ENCODE measurements at regions not wholly inside any gene's neighbourhood (a gene's known extent, or its start where the extent isn't known, plus 50 kb on each side); places are given as distances from the start of the nearest gene placed in this dataset.
A peak's percentile ranks its signal among the peaks of the same experiment; 100 is the strongest.

GRCh38 chr1:232732344-232732910 lies 72.8 kb upstream of the MAP10 start:
- no peak for DNase-seq
- H3K4me2 ChIP-seq (ENCODE audit: low read length, poor library complexity, severe bottlenecking): no peak overlapping the region
- H3K27ac ChIP-seq (ENCODE audit: low read length, poor library complexity, severe bottlenecking): no peak overlapping the region
- H3K14ac ChIP-seq (ENCODE audit: low read length in 2 of 2): no peak overlapping the region
- H2BK15ac ChIP-seq (ENCODE audit: low read depth, poor library complexity, severe bottlenecking): no peak overlapping the region
- H4K91ac ChIP-seq (ENCODE audit: low read length): no peak overlapping the region
- H3K23ac ChIP-seq (ENCODE audit: low read length in 2 of 2): no peak overlapping the region
- H3K79me1 ChIP-seq (replicated peaks; ENCODE audit: low read length, poor library complexity, severe bottlenecking): no peaks in the 10 kb centered on the region
- H3K27me3 ChIP-seq (ENCODE audit: control insufficient read depth in 1 of 2, insufficient read depth in 1 of 2, low read length in 2 of 2): peaks cover 0 to 19% of the 10 kb centered on the region in 2 experiments
- no peaks in the 10 kb centered on the region for H3K36me3 ChIP-seq (ENCODE audit: control insufficient read depth in 1 of 2, insufficient read depth in 2 of 2, low read depth in 1 of 2, low read length in 2 of 2)
- H3K9me3 ChIP-seq (ENCODE audit: control insufficient read depth, low read length): no peaks in the 10 kb centered on the region
- no peaks in the 10 kb centered on the region for H3K4me1 ChIP-seq (ENCODE audit: control insufficient read depth, insufficient read depth, low read depth, low read length)
- WGBS: no CpG with 5 or more reads among the region's 1 CpG
- H2AFZ ChIP-seq (ENCODE audit: low read depth, low read length): no peak overlapping the region
- H2BK12ac ChIP-seq (ENCODE audit: low read length in 2 of 2): no peak overlapping the region
- H3K9ac ChIP-seq (ENCODE audit: low read length): no peak overlapping the region
- no peak overlapping the region for H3K4ac ChIP-seq (ENCODE audit: low read depth in 1 of 2, low read length in 2 of 2)
- H3K4me3 ChIP-seq (ENCODE audit: insufficient read depth in 1 of 2, low read depth in 1 of 2, low read length in 2 of 2): no peak overlapping the region
- no peak overlapping the region for H3K18ac ChIP-seq (ENCODE audit: low read depth in 1 of 2, low read length in 2 of 2)
- H4K8ac ChIP-seq (ENCODE audit: low read length): no peak overlapping the region
- no peak overlapping the region for H2BK120ac ChIP-seq (ENCODE audit: low read depth, low read length)
- H2BK5ac ChIP-seq (ENCODE audit: low read depth, low read length, poor library complexity, severe bottlenecking): no peak overlapping the region
- H2AK5ac ChIP-seq (ENCODE audit: low read length, severe bottlenecking): no peak overlapping the region

- H3K27ac ChIP-seq (ENCODE audit: low read length, poor library complexity, severe bottlenecking): no peak overlapping the region
- no peaks in the 10 kb centered on the region for H3K79me1 ChIP-seq (replicated peaks; ENCODE audit: low read length, poor library complexity, severe bottlenecking)
- no peaks in the 10 kb centered on the region for H3K4me1 ChIP-seq (ENCODE audit: control insufficient read depth, insufficient read depth, low read depth, low read length)
- H3K18ac ChIP-seq (ENCODE audit: low read depth in 1 of 2, low read length in 2 of 2): no peak overlapping the region
- H3K36me3 ChIP-seq (ENCODE audit: control insufficient read depth in 1 of 2, insufficient read depth in 2 of 2, low read depth in 1 of 2, low read length in 2 of 2): no peaks in the 10 kb centered on the region
- H3K14ac ChIP-seq (ENCODE audit: low read length in 2 of 2): no peak overlapping the region
- H4K8ac ChIP-seq (ENCODE audit: low read length): no peak overlapping the region
- no peaks in the 10 kb centered on the region for H3K27me3 ChIP-seq (ENCODE audit: control insufficient read depth in 1 of 2, insufficient read depth in 1 of 2, low read length in 2 of 2)
- 92% methylated on average over 2 of the region's 2 CpGs for WGBS
- no peak overlapping the region for H3K4me2 ChIP-seq (ENCODE audit: low read length, poor library complexity, severe bottlenecking)
- no peak overlapping the region for H3K9ac ChIP-seq (ENCODE audit: low read length)
- H2BK120ac ChIP-seq (ENCODE audit: low read depth, low read length): no peak overlapping the region
- H2BK12ac ChIP-seq (ENCODE audit: low read length in 2 of 2): no peak overlapping the region
- no peak overlapping the region for H2BK5ac ChIP-seq (ENCODE audit: low read depth, low read length, poor library complexity, severe bottlenecking)
- no peak overlapping the region for H3K4me3 ChIP-seq (ENCODE audit: insufficient read depth in 1 of 2, low read depth in 1 of 2, low read length in 2 of 2)
- DNase-seq: no peak
- no peak overlapping the region for H4K91ac ChIP-seq (ENCODE audit: low read length)
- H2BK15ac ChIP-seq (ENCODE audit: low read depth, poor library complexity, severe bottlenecking): no peak overlapping the region
- no peak overlapping the region for H3K23ac ChIP-seq (ENCODE audit: low read length in 2 of 2)
- H3K9me3 ChIP-seq (ENCODE audit: control insufficient read depth, low read length): no peaks in the 10 kb centered on the region
- H2AFZ ChIP-seq (ENCODE audit: low read depth, low read length): no peak overlapping the region
- H3K4ac ChIP-seq (ENCODE audit: low read depth in 1 of 2, low read length in 2 of 2): no peak overlapping the region
- no peak overlapping the region for H2AK5ac ChIP-seq (ENCODE audit: low read length, severe bottlenecking)
These were observed 67.3 kb upstream of the MAP10 start for GRCh38 chr1:232737917-232738316.

- Histone ChIP-seq H2BK15ac (ENCODE audit: low read depth, poor library complexity, severe bottlenecking) (no peak overlapping the region), H3K4ac (ENCODE audit: low read depth in 1 of 2, low read length in 2 of 2) (no peak overlapping the region), H3K36me3 (ENCODE audit: control insufficient read depth in 1 of 2, insufficient read depth in 2 of 2, low read depth in 1 of 2, low read length in 2 of 2) (no peaks in the 10 kb centered on the region), H3K9me3 (ENCODE audit: control insufficient read depth, low read length) (peaks cover 19% of the 10 kb centered on the region), H3K4me3 (ENCODE audit: insufficient read depth in 1 of 2, low read depth in 1 of 2, low read length in 2 of 2) (no peak overlapping the region), H3K79me1 (replicated peaks; ENCODE audit: low read length, poor library complexity, severe bottlenecking) (no peaks in the 10 kb centered on the region), H2AK5ac (ENCODE audit: low read length, severe bottlenecking) (no peak overlapping the region), H3K18ac (ENCODE audit: low read depth in 1 of 2, low read length in 2 of 2) (no peak overlapping the region), H3K23ac (ENCODE audit: low read length in 2 of 2) (no peak overlapping the region), H2AFZ (ENCODE audit: low read depth, low read length) (no peak overlapping the region), H3K27me3 (ENCODE audit: control insufficient read depth in 1 of 2, insufficient read depth in 1 of 2, low read length in 2 of 2) (no peaks in the 10 kb centered on the region), H3K4me1 (ENCODE audit: control insufficient read depth, insufficient read depth, low read depth, low read length) (no peaks in the 10 kb centered on the region), H3K9ac (ENCODE audit: low read length) (no peak overlapping the region), H3K4me2 (ENCODE audit: low read length, poor library complexity, severe bottlenecking) (no peak overlapping the region), H2BK12ac (ENCODE audit: low read length in 2 of 2) (no peak overlapping the region), H4K8ac (ENCODE audit: low read length) (no peak overlapping the region), H4K91ac (ENCODE audit: low read length) (no peak overlapping the region), H3K14ac (ENCODE audit: low read length in 2 of 2) (no peak overlapping the region), H2BK5ac (ENCODE audit: low read depth, low read length, poor library complexity, severe bottlenecking) (no peak overlapping the region), H2BK120ac (ENCODE audit: low read depth, low read length) (no peak overlapping the region), H3K27ac (ENCODE audit: low read length, poor library complexity, severe bottlenecking) (no peak overlapping the region)
- 94% methylated on average over 1 of the region's 1 CpG for WGBS
- peak; percentile 4 for DNase-seq
These were observed 61.2 kb upstream of the MAP10 start for GRCh38 chr1:232743999-232744398.

- Histone ChIP-seq H3K4me2 (ENCODE audit: low read length, poor library complexity, severe bottlenecking) (no peak overlapping the region), H2AK5ac (ENCODE audit: low read length, severe bottlenecking) (no peak overlapping the region), H3K9ac (ENCODE audit: low read length) (no peak overlapping the region), H3K14ac (ENCODE audit: low read length in 2 of 2) (no peak overlapping the region), H2BK5ac (ENCODE audit: low read depth, low read length, poor library complexity, severe bottlenecking) (no peak overlapping the region), H3K23ac (ENCODE audit: low read length in 2 of 2) (no peak overlapping the region), H3K18ac (ENCODE audit: low read depth in 1 of 2, low read length in 2 of 2) (no peak overlapping the region), H3K36me3 (ENCODE audit: control insufficient read depth in 1 of 2, insufficient read depth in 2 of 2, low read depth in 1 of 2, low read length in 2 of 2) (no peaks in the 10 kb centered on the region), H3K27ac (ENCODE audit: low read length, poor library complexity, severe bottlenecking) (no peak overlapping the region), H3K27me3 (ENCODE audit: control insufficient read depth in 1 of 2, insufficient read depth in 1 of 2, low read length in 2 of 2) (no peaks in the 10 kb centered on the region), H2BK12ac (ENCODE audit: low read length in 2 of 2) (no peak overlapping the region), H4K8ac (ENCODE audit: low read length) (no peak overlapping the region), H2AFZ (ENCODE audit: low read depth, low read length) (no peak overlapping the region), H3K4me3 (ENCODE audit: insufficient read depth in 1 of 2, low read depth in 1 of 2, low read length in 2 of 2) (no peak overlapping the region), H2BK15ac (ENCODE audit: low read depth, poor library complexity, severe bottlenecking) (no peak overlapping the region), H3K4ac (ENCODE audit: low read depth in 1 of 2, low read length in 2 of 2) (no peak overlapping the region), H3K79me1 (replicated peaks; ENCODE audit: low read length, poor library complexity, severe bottlenecking) (no peaks in the 10 kb centered on the region), H4K91ac (ENCODE audit: low read length) (no peak overlapping the region), H3K4me1 (ENCODE audit: control insufficient read depth, insufficient read depth, low read depth, low read length) (no peaks in the 10 kb centered on the region), H3K9me3 (ENCODE audit: control insufficient read depth, low read length) (peaks cover 28% of the 10 kb centered on the region), H2BK120ac (ENCODE audit: low read depth, low read length) (no peak overlapping the region)
- no peak for DNase-seq
- 97% methylated on average over 6 of the region's 6 CpGs for WGBS
These were observed 60.4 kb upstream of the MAP10 start for GRCh38 chr1:232744847-232745246.
